HG03280 (cell line): ENCODE measurements at regions not wholly inside any gene's neighbourhood (a gene's known extent, or its start where the extent isn't known, plus 50 kb on each side); places are given as distances from the start of the nearest gene placed in this dataset.

Experiments
- ATAC-seq: cut with Tn5 transposase; IDR thresholded peaks from one replicate; pipeline ENCODE4 v1.9.1; 2021; ENCODE audit warnings: mild to moderate bottlenecking, moderate library complexity; ENCODE audit not compliant: unreplicated experiment

- no peak for ATAC-seq
These were observed 142.7 kb downstream of the VAPA start for GRCh38 chr18:10056506-10056905.

GRCh38 chr18:10057401-10057893 lies 143.6 kb downstream of the VAPA start:
- no peak for ATAC-seq

- ATAC-seq = no peak
These were observed 144.3 kb downstream of the VAPA start for GRCh38 chr18:10057894-10058791.

GRCh38 chr18:10059610-10060468 lies 146.0 kb downstream of the VAPA start:
- ATAC-seq = no peak

GRCh38 chr18:10060469-10060782 lies 146.6 kb downstream of the VAPA start:
- ATAC-seq = no peak

- ATAC-seq = no peak
These were observed 147.0 kb downstream of the VAPA start for GRCh38 chr18:10060841-10061240.

- no peak for ATAC-seq
These were observed 147.8 kb downstream of the VAPA start for GRCh38 chr18:10061566-10062140.

- ATAC-seq = no peak
These were observed 148.8 kb downstream of the VAPA start for GRCh38 chr18:10062302-10063300.

- no peak for ATAC-seq
These were observed 149.7 kb downstream of the VAPA start for GRCh38 chr18:10063489-10063888.

GRCh38 chr18:10064267-10064666 lies 150.5 kb downstream of the VAPA start:
- no peak for ATAC-seq

- ATAC-seq = no peak
These were observed 151.5 kb downstream of the VAPA start for GRCh38 chr18:10065296-10065695.

- no peak for ATAC-seq
These were observed 154.1 kb downstream of the VAPA start for GRCh38 chr18:10067670-10068659.

GRCh38 chr18:10068766-10069567 lies 155.2 kb downstream of the VAPA start:
- ATAC-seq = no peak

- ATAC-seq = no peak
These were observed 156.8 kb downstream of the VAPA start for GRCh38 chr18:10070561-10071000.

- no peak for ATAC-seq
These were observed 158.9 kb downstream of the VAPA start for GRCh38 chr18:10072671-10073175.

GRCh38 chr18:10074110-10074509 lies 160.3 kb downstream of the VAPA start:
- ATAC-seq = no peak

- no peak for ATAC-seq
These were observed 160.9 kb downstream of the VAPA start for GRCh38 chr18:10074728-10075127.

- ATAC-seq = no peak
These were observed 162.8 kb downstream of the VAPA start for GRCh38 chr18:10076502-10077030.
